AG09309 (cell line): ENCODE measurements at regions not wholly inside any gene's neighbourhood (a gene's known extent, or its start where the extent isn't known, plus 50 kb on each side); places are given as distances from the start of the nearest gene placed in this dataset.

Source experiments
- DNase-seq: peaks from one replicate; pipeline ENCODE4 v3.0.0-alpha.2; 2010; ENCODE audit warnings: low read depth
- H3K4me3 ChIP-seq: 2 replicates; pipeline ENCODE4 v1.5.1; 2011; ENCODE audit warnings: mild to moderate bottlenecking, low read depth, low read length, moderate library complexity; ENCODE audit not compliant: control insufficient read depth
- TF ChIP-seq, protein P1 (sequence below): IDR thresholded peaks from 2 replicates; pipeline ENCODE4 v1.5.1; 2011; ENCODE audit warnings: mild to moderate bottlenecking, low read depth, low read length, inconsistent platforms; ENCODE audit not compliant: insufficient read depth, control insufficient read depth; ENCODE audit errors: missing control alignments

DNA sequence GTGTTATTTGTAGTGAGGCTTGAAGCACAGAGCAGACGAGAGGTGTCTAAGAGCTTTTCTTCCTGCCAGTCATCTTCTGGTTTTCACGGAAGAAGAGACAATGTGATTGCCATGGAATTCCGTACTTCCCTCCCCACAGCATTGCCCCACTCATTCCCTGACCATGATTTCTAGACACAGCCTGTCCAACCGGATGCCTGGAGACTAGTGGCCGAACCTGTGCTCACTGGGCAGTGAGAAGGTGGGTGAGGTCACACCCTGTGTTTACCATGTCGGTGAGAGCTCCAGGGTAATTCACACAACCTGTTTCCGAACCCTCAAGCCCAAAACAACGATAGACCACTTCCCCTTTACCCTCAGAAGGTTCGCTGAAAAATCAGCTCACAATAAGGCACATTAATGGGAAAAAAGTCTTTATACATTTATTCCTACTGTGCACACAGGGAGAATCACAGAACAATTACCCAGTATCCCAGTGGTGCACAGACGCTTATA lies 271.9 kb upstream of the FMN2 start:
- DNase-seq = no peak
- TF ChIP-seq, protein P1, sequence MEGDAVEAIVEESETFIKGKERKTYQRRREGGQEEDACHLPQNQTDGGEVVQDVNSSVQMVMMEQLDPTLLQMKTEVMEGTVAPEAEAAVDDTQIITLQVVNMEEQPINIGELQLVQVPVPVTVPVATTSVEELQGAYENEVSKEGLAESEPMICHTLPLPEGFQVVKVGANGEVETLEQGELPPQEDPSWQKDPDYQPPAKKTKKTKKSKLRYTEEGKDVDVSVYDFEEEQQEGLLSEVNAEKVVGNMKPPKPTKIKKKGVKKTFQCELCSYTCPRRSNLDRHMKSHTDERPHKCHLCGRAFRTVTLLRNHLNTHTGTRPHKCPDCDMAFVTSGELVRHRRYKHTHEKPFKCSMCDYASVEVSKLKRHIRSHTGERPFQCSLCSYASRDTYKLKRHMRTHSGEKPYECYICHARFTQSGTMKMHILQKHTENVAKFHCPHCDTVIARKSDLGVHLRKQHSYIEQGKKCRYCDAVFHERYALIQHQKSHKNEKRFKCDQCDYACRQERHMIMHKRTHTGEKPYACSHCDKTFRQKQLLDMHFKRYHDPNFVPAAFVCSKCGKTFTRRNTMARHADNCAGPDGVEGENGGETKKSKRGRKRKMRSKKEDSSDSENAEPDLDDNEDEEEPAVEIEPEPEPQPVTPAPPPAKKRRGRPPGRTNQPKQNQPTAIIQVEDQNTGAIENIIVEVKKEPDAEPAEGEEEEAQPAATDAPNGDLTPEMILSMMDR = no peak
- H3K4me3 ChIP-seq = no peak overlapping the region

DNA sequence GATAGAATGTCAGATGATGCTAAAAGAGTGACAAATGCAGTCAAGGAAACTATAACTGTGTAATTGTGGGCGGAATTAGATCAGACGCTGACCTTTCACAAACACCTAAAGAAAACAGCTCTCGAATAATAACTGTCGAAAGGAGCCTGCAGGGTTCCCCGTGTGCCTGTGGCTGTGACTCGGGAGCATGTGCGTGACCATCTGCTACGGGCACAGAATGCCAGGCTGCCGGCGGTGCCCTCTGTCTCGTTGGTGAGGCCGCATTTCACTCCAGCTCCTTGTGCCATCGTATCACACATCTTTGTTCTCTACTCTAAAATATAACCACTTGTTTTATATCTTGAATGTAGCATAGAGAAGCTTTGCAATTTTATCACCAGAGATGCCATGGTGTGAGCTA lies 267.8 kb upstream of the FMN2 start:
- H3K4me3 ChIP-seq = no peak overlapping the region
- DNase-seq = no peak
- TF ChIP-seq, protein P1 = no peak

- H3K4me3 ChIP-seq = no peak overlapping the region
- no peak for DNase-seq
- TF ChIP-seq, protein P1 = no peak
Measured at GRCh38 chr1:239826211-239826610, 265.5 kb upstream of the FMN2 start.

- DNase-seq = no peak
- TF ChIP-seq, protein P1 = no peak
- H3K4me3 ChIP-seq = no peak overlapping the region
Measured at GRCh38 chr1:239826736-239827135, 264.9 kb upstream of the FMN2 start.

- no peak for DNase-seq
- TF ChIP-seq, protein P1 = no peak
- H3K4me3 ChIP-seq = no peak overlapping the region
Measured at GRCh38 chr1:239829535-239829934, 262.1 kb upstream of the FMN2 start.

DNA sequence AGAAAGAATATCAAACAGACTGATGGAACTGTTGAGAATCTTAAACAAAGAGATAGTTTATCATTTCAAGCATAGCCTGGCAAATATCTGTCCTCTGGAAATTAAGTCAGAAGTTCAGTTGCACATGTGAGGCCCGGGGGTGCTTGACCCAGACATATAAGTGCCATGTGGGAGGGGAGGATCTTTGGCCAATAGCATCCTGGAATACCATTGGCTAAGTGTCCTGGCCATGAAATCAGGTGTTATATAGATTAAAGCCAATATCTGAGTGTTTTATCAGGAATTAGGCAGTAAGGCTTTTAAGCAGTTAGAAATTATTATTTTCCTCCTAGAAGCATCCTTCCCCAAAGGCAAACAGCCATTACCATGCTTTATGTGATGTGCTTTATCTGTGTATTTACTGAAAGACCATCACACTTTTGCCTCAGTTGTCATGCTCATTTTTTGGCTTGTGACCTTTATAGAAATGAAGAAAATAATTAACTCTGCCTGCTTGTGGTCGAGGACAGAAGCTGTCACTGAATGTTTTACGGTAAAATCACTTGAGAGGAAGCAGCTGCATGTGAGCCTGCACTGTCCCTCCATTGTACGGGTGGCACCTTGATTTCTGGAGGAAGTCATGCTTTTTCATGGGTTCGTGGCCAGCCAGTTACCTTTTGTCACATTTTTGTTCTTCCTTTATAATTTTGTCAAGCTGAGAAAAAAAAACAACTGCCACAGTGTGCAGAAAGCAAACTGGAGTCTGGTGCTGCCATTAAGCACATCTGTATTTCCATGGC lies 259.9 kb upstream of the FMN2 start:
- no peak for DNase-seq
- no peak overlapping the region for H3K4me3 ChIP-seq
- TF ChIP-seq, protein P1 = no peak
